Gastroesophageal sphincter (tissue), 3 donors: ENCODE measurements at regions not wholly inside any gene's neighbourhood (a gene's known extent, or its start where the extent isn't known, plus 50 kb on each side); places are given as distances from the start of the nearest gene placed in this dataset.

Experiments used
- CTCF ChIP-seq, 4 experiments: fragments of 200-600 bp in 2 of 4; fragments of 450-650 bp in 2 of 4; sonication (generic) in 1 of 4; IDR thresholded peaks; one replicate each; pipeline ENCODE4 v1.5.1; 2017 to 2019; ENCODE audit warnings: antibody characterized with exemption in 4 of 4, mild to moderate bottlenecking in 2 of 4, moderate library complexity in 2 of 4
- EP300 ChIP-seq: sonication (generic); formaldehyde crosslinking; IDR thresholded peaks from one replicate; pipeline ENCODE4 v1.6.1; 2017; ENCODE audit warnings: antibody characterized with exemption, mild to moderate bottlenecking

GRCh38 chr6:113619077-113619476 lies 238.1 kb upstream of the MARCKS start:
- no peak for TF ChIP-seq CTCF (IDR thresholded peaks at IDR 0.05)
- TF ChIP-seq EP300: no peak
